ENCODE measurements at regions not wholly inside any gene's neighbourhood (a gene's known extent, or its start where the extent isn't known, plus 50 kb on each side); places are given as distances from the start of the nearest gene placed in this dataset.

- no peak for FAIRE-seq
- Histone ChIP-seq H3K56ac (replicated peaks; ENCODE audit: insufficient read length, low read depth, low read length) (no peak overlapping the region), H3K79me2 (ENCODE audit: control insufficient read depth in 1 of 2, insufficient read depth in 2 of 2, low read length in 2 of 2) (no peaks in the 10 kb centered on the region), H2BK20ac (ENCODE audit: low read length) (no peak overlapping the region), H2BK15ac (ENCODE audit: low read length) (no peak overlapping the region), H2AK5ac (ENCODE audit: low read depth, low read length) (no peak overlapping the region), H3K23me2 (ENCODE audit: low read depth, low read length) (no peaks in the 10 kb centered on the region), H3K14ac (ENCODE audit: insufficient read length) (no peak overlapping the region), H3K27ac (ENCODE audit: low read depth, low read length) (no peak overlapping the region), H3K27me3 (replicated peaks in 1 of 4; ENCODE audit: control insufficient read depth in 3 of 4, extremely low read depth in 1 of 4, insufficient read depth in 3 of 4, low read length in 3 of 4) (no peaks in the 10 kb centered on the region), H3K4me2 (ENCODE audit: insufficient read depth in 1 of 2, low read depth in 2 of 2, low read length in 2 of 2) (no peak overlapping the region), H3K79me1 (ENCODE audit: low read depth, low read length) (no peaks in the 10 kb centered on the region), H2BK12ac (ENCODE audit: low read depth, low read length) (no peak overlapping the region), H4K91ac (replicated peaks; ENCODE audit: insufficient read length, low read length) (no peak overlapping the region), H2BK120ac (replicated peaks; ENCODE audit: low read depth, low read length) (no peak overlapping the region), H3K18ac (ENCODE audit: extremely low read depth, low read length) (no peak overlapping the region), H3K23ac (ENCODE audit: insufficient read length) (no peak overlapping the region), H3K9me3 (ENCODE audit: insufficient read depth in 2 of 2, low read depth in 1 of 2, low read length in 1 of 2) (no peaks in the 10 kb centered on the region), H4K20me1 (replicated peaks in 1 of 2; ENCODE audit: control insufficient read depth in 1 of 2, insufficient read depth in 2 of 2, low read length in 2 of 2) (no peaks in the 10 kb centered on the region), H3K36me3 (ENCODE audit: control insufficient read depth in 2 of 4, insufficient read depth in 4 of 4, low read length in 3 of 4) (no peaks in the 10 kb centered on the region; a peak in 1 of 8 replicates), H4K8ac (ENCODE audit: extremely low read depth, insufficient read depth, low read length) (no peak overlapping the region), H2AFZ (ENCODE audit: low read length) (no peak overlapping the region), H4K5ac (ENCODE audit: insufficient read length, low read depth, low read length) (no peak overlapping the region), H3K4me3 (ENCODE audit: extremely low read depth in 1 of 4, insufficient read depth in 2 of 4, low read depth in 3 of 4, low read length in 4 of 4) (no peak overlapping the region), H3K4ac (replicated peaks; ENCODE audit: insufficient read length, low read depth, low read length) (no peak overlapping the region), H3K4me1 (replicated peaks in 1 of 4; ENCODE audit: control insufficient read depth in 3 of 4, insufficient read depth in 4 of 4, low read length in 3 of 4) (no peaks in the 10 kb centered on the region), H3K9ac (replicated peaks in 1 of 4; ENCODE audit: extremely low read depth in 1 of 4, low read depth in 3 of 4, low read length in 3 of 4) (no peak overlapping the region), H2BK5ac (ENCODE audit: low read depth, low read length) (no peak overlapping the region)
- DNase-seq (ENCODE audit: low read depth in 1 of 2, low spot score in 2 of 2): no peak
- ChIA-PET POLR2A (ENCODE audit: partially characterized antibody) (no interaction called here), CTCF (ENCODE audit: partially characterized antibody) (interaction anchor here (0.6 kb wide), 1 partner anchor 106 kb away, joined by 3 read pairs; no protein-coding TSS in a partner anchor)
- WGBS, 2 experiments (ENCODE audit: extremely low coverage in 1 of 2, insufficient coverage in 1 of 2, insufficient read length in 1 of 2, insufficient replicate concordance in 2 of 2, low coverage in 1 of 2, low lambda C conversion rate in 2 of 2, missing lambda C conversion rate in 1 of 2): 98% methylated on average over 2 of the region's 2 CpGs; no CpG with 5 or more reads in 1 of the 2 experiments
- TF ChIP-seq SIX5 (IDR thresholded peaks at IDR 0.05; ENCODE audit: low read depth, low read length) (no peak), SP1 (IDR thresholded peaks at IDR 0.05; ENCODE audit: low read depth, low read length) (no peak), RNF2 (IDR thresholded peaks at IDR 0.05; ENCODE audit: borderline replicate concordance, low read depth, low read length, missing control alignments, poor library complexity, severe bottlenecking) (no peak), CREB1 (IDR thresholded peaks at IDR 0.05) (no peak), PHF8 (conservative IDR thresholded peaks at IDR 0.05; ENCODE audit: low read depth, low read length) (no peak), YY1 (IDR thresholded peaks at IDR 0.05; ENCODE audit: low read depth, low read length) (no peak), SIRT6 (IDR thresholded peaks at IDR 0.05; ENCODE audit: low read length) (no peak), FOSL1 (IDR thresholded peaks at IDR 0.05; ENCODE audit: insufficient read depth, low read depth, low read length) (no peak), MAX (IDR thresholded peaks at IDR 0.05) (no peak), SIN3A (conservative IDR thresholded peaks at IDR 0.05 in 1 of 2, IDR thresholded peaks at IDR 0.05 in 1 of 2; ENCODE audit: low read depth in 1 of 2, low read length in 2 of 2) (no peak), KDM1A (IDR thresholded peaks at IDR 0.05; ENCODE audit: borderline replicate concordance, low read length) (no peak)
These were observed 332.0 kb downstream of the SOX11 start for GRCh38 chr2:6024229-6024628.

All from H1 (cell line).